SK-N-MC (cell line): ENCODE measurements at regions not wholly inside any gene's neighbourhood (a gene's known extent, or its start where the extent isn't known, plus 50 kb on each side); places are given as distances from the start of the nearest gene placed in this dataset.

Experiments
- EZH2 ChIP-seq: fragments of 200-600 bp; sonication (generic); IDR thresholded peaks from one replicate; pipeline ENCODE4 v1.6.1; 2017; ENCODE audit warnings: antibody characterized with exemption
- FOXP2 ChIP-seq: optimal IDR thresholded peaks from 2 replicates; pipeline ENCODE3; 2011; ENCODE audit warnings: mild to moderate bottlenecking, moderate library complexity; ENCODE audit not compliant: insufficient read depth; ENCODE audit errors: extremely low read length, control extremely low read depth
- POLR2AphosphoS5 ChIP-seq: IDR thresholded peaks from 2 replicates; pipeline ENCODE4 v1.6.1; 2012; ENCODE audit warnings: mild to moderate bottlenecking, low read depth, low read length, borderline replicate concordance

GRCh38 chr6:14472255-14472985, 354.8 kb downstream of the CD83 start:
- no peak for TF ChIP-seq EZH2
- TF ChIP-seq POLR2AphosphoS5: no peak
- no peak for TF ChIP-seq FOXP2
